CD4-positive, alpha-beta T cell treated with Interleukin-21 for 1 hour (primary cell): ENCODE measurements at regions not wholly inside any gene's neighbourhood (a gene's known extent, or its start where the extent isn't known, plus 50 kb on each side); places are given as distances from the start of the nearest gene placed in this dataset.
"Not testable (repeated sequence)": the region's sequence is repeated elsewhere in the genome, so short reads cannot be mapped to it uniquely, and the experiment has no call there.

Experiments used
- DNase-seq: peaks from one replicate; pipeline ENCODE4 v3.0.0-alpha.2; 2020

DNA sequence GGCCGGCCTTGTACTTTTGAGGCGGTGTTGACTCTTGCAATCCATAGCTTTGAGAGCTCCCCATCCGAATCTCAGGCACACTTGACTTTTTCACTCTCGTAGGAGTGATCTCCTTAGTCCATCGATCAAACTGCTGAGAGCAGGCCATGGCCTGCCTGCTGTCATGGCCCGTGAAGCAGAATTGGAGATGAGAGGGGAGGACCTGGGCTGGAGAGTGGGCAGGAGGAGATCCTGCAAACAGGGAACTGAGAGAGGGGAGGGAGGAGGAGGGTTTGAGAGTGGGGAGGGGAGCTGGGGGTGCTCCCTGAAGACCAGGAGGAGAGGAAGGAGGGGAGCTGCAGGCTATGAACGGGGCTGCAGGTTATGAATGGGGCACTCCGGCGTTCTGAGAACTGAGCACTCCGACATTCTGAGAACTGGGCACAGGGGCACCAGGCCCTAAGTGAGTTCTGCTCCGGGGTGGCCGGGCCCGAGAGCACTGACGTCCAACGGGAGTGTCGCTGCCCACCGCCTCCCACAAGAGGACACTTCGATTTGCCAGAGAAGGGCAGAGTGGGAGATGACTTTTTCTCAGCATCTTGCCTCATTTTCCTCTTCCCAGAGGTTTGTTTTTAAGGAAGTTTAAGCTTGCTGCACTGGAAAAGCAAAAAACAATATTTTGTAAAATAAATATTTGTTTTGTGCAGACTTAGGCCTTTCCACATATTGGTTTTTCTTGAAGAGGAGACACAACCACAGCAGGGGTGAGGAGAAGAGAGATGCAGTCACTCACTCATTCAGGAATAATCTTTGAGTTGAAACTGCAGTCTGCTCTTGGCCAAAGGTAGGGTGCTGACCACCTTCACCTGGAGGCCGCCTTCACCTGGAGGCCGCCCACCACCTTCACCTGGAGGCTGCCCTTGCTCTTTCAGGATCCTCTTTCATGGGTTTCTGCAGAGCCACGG is 194.2 kb downstream of the NPIPB11 start:
- DNase-seq, result not testable (repeated sequence)

DNA sequence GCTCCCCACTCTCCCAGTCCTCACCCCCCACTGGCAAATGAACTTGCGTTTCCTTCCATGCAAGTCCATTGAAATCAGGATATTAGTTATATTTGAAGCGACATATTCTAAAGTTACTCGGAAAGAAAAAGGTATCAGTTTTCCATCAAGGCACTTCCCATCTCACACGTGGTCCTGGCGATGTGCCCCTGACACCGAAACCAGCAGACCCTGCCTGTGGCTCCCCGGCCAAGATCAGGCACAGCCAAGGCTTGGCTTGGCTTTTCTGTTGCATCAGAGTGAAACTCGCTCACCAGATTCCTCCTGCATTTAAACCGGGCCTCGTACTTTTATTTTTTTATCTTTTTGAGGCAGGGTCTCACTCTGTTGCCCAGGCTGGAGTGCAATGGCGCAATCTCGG is 195.1 kb downstream of the NPIPB11 start:
- DNase-seq, result not testable (repeated sequence)

DNA sequence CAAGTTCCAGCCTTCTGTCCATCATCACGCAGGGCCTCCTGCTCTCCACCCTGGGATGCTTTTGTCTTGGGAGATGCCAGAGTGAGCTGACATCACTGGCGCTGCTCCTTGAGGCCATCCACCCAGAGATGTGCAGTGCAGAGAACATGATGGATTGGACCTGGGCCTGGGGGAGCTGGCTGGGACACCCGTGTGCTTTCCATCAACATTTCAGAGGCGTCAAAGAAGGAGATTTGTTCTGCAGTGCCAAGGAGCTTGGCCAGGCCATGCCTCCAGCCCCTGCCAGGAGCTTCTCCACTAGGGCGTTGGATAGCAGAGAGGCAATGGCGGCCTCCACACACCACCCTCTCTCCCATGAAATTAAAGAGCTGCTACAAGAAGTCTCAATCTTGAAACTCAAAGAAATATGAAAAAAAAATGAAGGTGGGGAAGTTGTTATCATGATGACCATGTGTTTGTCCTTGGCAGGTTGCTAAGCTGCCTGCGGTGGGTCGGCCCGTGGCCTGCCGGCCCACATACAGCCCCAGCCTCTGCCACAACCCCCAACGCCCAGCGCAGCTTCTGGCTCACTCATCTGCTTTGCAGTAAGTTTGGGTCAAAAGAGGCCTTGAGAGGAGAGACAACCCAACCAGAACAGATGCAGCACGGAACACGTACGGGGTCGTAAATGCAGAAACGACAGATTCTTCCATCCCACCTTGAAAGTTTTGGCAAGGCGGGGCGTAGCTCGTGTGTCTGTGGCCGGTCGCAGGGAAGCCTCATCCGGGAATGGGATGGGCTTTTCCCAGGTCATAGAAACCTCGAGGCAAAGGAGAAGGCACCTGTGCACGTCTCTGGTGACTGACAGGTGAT is 196.0 kb downstream of the NPIPB11 start:
- DNase-seq, result not testable (repeated sequence)

DNA sequence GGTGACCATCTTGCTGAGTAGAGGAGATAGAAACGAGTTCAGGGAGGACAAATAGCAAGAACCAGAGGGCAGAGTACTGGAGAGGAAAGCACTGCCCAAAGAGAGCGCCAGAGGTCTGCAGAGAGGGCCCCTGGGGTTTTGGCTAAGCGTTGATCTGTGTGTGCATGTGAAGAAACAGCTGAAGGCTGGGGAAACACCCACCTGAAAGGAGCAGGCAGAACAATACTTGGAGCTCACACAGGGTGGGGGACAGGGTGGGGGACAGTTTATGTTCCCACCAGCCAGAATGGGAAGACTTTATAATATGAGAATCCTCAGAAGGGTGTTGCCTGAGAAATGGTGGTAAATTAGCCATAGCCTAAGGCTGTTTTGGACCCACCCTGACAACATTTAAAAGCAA is 200.4 kb downstream of the NPIPB11 start:
- DNase-seq, result not testable (repeated sequence)

DNA sequence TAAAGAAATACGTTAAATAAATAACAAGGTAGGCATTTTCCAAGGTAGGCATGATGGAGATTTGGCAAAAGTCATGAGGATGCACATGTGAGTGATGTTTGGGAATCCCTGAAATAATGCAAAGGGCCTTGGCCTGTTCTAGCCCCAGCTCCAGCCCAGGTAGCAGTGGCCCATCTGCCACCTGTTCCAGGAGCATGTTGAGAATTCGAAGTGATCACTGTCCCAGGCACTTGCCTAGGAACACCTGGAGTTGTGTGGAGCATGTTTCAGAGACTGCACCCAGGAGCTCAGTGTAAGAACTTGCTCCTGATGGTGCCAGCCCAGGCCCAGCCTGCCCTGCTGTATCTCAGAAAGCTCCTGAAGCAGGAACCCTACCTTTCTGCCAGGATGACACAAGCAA is 201.4 kb downstream of the NPIPB11 start:
- not testable (repeated sequence) for DNase-seq

DNA sequence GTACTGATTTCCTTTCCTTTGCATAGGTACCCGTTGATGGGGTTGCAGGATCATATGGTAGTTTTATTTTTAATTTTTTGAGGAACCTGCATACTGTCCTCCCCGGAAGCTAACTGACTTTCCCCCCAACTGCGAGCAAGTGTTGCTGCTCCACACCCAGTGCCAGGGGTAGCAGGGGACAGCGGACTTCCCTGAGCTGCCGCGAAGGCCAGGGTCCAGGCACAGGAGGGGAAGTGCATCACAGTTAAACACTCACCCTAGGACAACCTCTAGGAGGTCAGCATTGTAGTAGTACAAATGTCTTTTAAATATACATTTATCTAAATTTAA is 201.7 kb downstream of the NPIPB11 start:
- DNase-seq, result no peak

DNA sequence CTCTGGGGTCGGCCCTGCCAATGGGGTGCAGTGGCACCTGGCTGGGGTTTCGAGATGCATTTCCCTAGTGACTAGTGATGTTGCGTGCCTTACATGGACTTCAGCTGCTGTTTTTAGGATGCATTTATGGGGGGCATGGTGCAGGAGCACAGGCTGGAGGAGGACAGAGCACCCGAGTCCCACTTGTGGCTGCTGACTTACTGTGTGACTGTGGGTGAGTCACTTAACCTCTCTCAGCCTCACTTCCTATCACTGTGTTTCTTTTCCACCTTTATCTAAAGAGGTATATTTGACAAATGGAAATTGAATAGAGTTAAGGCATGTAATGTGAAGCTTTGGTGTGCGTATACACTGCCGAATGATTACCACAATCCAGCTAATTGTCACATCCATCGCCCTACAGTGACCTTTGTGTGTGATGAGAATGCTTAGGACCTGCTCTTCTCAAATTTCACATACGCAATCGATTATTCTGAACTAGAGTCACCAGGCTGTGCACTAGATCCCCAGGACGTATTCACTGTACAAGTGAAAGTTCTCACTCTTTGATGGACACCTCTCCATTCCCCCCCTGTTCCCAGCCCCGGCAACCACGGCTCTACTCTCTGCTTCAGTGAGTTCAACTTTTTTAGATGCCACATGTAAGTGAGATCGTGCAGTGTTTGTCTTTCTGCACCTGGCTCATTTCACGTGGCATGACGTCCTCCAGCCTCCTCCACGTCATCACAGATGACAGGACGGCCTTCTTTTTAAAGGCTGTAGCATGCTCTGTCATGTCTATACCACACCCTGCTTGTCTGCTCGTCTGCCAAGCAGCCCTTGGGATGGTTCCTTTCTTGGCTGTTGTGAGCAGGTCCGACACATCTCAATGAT is 202.3 kb downstream of the NPIPB11 start:
- DNase-seq, result not testable (repeated sequence)

DNA sequence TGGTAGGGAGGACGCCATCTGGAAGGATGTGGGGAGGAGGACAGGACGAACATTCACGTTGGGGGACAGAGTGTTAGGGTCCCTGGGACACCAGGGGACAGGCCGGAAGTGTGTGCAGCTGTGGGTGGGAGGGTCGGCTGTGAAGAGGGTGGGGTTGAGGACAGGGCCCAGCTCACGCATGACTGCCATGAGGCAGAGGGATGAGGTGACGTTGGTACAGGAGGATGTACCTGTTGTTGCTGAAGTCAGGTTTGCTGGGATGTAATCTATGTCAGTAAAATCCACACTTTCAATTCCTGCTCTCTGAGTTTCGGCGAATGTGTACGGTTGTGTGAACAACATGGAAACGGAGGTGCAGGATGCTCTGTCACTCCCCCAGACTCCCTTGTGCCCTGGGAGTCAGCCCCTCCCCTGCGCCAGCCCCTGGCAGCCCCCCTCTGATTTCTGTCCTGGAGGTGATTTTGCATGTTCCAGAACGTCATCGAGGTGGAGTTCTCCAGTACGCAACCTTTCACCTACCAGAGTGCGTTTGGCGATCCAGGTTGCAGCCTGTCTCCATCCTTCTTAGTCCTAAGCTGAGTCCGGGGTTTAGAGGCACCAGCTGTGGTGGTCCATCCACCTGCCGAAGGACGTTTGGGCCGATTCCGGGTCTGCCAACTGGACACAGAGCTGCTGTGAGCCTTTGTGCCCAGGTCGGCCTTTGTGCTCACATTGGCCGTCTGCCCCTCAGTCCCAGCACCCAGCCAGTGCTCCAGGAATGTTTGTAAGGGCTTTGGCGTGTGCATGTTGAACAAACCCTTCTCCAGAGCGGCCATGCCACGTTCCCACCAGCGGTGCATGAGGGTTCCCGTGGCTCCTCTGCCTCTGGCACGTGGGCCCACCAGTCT is 203.2 kb downstream of the NPIPB11 start:
- not testable (repeated sequence) for DNase-seq

DNA sequence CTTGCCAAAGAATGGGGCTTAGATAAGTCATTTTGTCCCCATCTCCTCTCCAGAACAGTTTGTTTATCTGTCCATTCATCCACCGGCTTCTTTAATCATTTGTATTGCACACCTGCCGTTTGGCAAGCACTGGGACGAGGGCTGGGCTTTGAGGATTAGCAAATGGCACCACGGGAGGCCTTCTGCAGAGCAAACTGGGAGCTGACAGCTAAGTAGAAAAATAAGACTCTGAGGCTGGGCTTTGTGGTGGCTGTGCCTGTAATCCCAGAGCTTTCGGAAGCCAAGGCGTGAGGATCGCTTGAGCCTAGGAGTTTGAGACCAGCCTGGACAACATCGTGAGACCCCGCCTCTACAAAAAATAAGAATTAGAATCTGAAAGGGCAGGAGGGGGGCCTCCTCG is 203.9 kb downstream of the NPIPB11 start:
- DNase-seq, result not testable (repeated sequence)

DNA sequence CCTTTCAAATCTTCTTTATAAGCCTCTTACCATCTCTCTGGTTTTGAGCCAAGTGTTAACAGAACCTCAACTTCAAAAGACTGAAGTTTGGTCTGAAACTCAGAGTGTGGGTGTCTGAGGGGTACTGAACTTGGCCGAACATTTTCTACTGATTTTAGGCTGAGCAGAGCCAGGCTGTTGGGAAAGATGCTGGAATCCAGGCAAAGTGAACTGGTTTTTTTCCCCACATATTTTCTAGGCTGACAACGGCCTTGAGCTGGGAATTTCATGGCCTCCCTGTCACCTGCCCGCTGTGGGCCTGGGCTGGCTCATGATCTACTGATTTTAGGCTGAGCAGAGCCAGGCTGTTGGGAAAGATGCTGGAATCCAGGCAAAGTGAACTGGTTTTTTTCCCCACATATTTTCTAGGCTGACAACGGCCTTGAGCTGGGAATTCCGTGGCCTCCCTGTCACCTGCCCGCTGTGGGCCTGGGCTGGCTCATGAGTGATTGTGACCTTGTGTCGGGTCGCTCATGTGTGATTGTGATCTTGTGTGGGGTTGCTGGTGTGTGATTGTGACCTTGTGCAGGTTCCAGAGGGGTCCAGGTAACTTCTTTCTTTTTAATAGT is 204.4 kb downstream of the NPIPB11 start:
- DNase-seq, result not testable (repeated sequence)

DNA sequence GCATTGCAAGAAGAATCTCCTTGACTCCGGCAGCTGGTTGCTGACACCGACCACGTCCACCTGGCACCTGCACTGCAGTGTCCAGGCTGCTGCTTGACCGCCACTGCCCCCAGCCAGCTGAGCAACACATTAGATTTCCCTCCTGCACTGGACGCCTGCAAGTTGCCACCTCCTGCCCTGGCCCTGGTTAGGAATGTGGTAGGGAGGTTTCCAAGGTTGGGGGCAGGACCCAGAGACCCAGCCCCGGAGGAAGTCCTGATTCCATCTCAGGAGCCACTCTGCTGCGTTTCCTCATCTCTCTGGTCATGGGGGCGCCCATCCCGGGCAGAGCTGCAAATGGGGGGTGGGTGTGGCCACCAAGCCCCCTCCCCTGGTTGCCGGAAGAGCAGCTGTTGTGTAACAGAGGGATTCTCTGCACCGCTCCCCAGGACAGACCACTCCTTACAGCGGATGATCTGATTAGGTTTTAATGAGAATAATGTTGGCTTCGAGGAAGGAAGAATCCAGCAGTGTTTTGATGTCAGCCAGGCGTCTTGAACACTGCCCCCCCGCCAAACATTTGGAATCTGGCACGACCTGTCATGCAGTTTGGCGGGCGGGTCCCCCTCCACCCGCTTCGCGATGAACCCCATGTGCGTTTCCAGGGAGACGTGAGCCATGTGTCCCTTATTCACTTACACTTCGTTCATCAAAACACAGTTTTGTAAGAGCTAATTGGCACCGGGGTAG is 205.1 kb downstream of the NPIPB11 start:
- not testable (repeated sequence) for DNase-seq

DNA sequence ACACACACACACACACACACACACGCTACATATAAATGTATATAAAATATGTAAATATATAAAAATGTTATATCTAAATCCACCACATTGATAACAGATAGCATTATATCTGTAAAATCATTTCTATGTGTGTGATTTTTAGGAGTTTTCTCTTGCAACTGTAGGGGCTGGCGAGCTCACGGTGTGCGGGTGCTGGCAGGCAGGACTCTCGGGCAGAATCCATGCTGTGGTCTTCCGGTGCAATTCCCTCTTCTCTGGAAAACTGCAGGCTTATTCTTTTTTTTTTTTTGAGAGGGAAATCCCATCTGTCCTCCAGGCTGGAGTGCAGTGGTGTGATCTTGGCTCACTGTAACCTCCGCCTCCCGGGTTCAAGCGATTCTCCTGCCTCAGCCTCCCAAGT is 205.8 kb downstream of the NPIPB11 start:
- DNase-seq, result not testable (repeated sequence)

DNA sequence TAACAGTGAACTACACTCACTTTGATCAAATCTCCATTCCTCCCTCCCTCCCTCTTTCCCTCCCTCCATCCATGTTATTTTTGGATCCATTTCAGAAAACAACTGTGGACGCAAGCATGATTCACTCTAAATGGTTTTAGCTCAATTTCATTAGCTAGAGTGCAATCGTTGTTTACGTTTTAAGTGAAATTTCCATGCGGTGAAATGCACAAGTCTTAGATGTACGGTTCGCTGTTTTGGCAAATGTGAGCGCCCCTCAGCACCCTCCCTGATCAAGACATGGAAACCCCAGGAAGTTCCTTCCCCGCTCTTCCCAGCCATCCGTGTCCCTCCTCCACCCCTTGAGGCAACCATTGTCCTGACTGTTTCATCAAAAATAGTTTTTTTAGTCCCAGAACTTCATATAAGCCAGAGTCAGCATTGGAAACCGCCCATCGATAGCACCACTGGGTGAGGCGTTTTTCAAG is 206.3 kb downstream of the NPIPB11 start:
- not testable (repeated sequence) for DNase-seq

DNA sequence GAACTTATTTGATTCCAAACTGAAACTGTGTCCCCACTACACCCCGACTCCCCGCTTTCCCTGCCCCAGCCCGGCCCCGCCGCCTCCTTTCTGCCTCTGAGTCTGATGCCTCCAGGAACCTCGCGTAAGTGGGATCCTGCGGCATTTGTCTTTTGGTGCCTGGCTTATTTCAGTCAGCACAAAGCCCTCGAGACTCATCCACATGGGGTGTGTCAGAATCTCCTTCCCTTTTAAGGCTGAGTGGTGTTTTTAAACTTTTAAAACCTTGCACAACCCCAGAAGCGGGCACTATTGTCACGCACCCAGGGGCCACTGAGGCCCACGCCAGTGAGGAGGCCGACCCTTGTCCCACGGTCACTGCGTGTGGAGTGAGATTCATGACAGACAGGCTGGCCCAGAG is 206.9 kb downstream of the NPIPB11 start:
- not testable (repeated sequence) for DNase-seq

DNA sequence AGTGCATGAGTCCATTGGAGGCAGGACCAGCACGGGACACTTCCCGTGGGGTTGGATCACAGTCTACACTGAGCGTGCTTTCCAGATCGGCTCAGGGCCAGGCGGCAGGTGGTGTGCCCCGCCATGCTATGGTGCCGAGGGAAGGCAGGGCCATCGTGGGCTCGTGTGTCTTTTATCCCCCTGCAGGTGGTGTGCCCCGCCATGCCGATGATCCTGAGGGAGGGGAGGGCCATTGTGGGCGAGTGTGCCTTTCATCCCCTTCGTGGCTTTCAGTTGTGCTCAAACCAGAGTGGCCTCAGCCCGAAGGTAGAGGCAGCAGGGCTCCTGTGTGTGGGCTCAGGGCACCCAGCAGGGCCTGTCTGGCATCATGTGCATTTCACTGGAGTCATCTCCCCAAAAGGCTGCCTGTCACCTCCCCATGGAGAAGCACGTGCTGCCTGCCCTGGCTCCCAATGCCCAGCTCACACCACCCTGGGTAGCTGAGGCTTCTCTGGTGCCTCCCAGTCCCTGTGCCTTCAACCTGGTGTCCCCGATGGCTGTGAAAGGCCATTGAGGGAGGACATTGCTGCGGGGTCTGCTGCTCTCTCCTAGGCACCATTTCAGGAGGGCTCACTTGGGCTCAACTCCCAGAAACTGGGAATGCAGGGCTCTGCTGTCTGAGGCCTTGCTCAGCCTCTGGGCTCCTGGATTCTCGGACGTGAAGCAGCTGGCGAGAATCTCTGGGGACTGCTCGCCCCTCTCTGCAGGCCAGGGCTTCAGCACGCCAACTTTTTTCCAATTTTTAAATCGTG is 207.6 kb downstream of the NPIPB11 start:
- no peak for DNase-seq

DNA sequence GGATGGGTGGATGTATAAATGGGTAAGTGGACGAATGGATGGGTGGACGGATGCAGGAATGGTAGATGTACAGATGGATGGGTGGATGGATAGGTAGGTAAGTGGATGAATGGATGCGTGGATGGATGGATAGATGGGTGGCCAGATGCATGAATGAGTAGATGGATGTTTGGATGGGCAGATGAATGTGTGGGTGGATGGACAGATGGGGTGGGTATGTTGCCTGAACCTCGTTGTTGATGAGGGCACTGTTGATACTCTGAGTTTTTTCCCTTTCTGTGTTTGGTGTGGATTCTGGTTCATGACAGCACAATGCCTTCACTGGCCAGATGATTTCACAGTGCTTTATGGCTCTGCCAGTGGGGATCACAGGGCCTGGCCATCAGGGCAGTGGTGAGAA is 208.3 kb downstream of the NPIPB11 start:
- DNase-seq, result no peak

DNA sequence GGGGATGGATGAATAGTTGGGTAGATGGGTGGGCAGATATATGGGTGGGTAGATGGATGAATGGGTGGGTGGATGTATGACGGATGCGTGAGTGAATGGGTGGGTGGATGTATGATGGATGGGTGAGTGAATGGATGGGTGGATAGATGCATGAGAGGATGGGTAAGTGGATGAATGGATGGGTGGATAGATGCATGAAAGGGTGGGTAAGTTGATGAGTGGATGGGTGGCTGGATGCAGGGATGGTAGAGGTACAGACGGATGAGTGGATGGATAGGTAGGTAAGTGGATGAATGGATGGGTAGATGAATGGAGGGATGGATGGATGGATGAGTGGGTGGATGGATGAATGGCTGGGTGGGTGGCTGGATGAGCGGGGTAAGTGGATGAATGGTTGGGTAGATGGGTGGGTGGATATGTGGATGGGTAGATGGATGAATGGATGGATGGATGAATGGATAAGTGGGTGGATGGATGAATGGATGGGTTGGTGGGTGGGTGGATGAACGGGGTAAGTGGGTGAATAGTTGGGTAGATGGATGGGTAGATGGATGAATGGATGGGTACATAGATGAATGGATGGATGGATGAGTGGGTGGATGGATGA is 208.9 kb downstream of the NPIPB11 start:
- DNase-seq, result not testable (repeated sequence)

DNA sequence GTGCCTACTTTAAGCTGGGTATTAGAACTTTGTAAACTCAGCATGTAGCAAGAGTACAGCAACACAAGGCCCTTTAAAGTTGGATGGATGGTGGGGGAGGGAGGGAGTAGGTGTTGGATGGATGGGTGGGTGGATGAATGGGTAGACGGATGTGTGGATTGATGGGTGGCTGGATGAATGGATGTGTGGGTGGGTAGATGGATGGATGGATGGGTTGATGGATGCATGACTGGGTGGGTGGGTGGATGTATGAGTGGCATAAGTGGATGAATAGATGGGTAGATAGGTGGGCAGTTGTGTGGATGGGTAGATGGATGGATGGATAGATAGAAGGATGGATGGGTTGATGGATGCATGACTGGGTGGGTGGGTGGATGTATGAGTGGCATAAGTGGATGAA is 209.8 kb downstream of the NPIPB11 start:
- DNase-seq, result not testable (repeated sequence)
